ENCODE measurements at regions not wholly inside any gene's neighbourhood (a gene's known extent, or its start where the extent isn't known, plus 50 kb on each side); places are given as distances from the start of the nearest gene placed in this dataset.
"Not testable (repeated sequence)": the region's sequence is repeated elsewhere in the genome, so short reads cannot be mapped to it uniquely, and the experiment has no call there.

DNA sequence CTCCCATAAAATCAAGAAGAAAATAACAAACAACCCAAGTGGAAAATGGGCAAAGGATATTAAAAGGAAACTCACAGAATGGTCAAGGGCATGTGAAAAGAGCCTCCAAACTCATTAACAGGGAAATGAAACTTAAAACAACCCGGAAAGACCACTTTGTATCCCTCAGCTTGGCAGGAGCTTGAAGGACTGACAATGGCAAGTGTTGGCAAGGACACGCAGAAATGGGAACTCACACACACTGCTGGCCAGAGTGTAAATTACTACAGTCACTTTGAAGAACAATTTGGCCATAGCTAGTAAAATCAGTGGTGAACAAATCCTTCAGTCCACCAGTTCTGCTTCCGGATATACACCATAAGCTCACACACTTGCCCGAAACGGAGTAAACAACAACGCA, 58.1 kb upstream of the SMURF2 start:
- not testable (repeated sequence) for TF ChIP-seq ZNF16 (tag by site-specific recombination; IDR thresholded peaks at IDR 0.05; ENCODE audit: low read depth); ZNF274 (IDR thresholded peaks at IDR 0.05; ENCODE audit: low read length); ZNF274 (tag by site-specific recombination; IDR thresholded peaks at IDR 0.05; ENCODE audit: borderline replicate concordance); ZNF707 (tag by site-specific recombination; IDR thresholded peaks at IDR 0.05); ZBTB11 (tag by site-specific recombination; conservative IDR thresholded peaks at IDR 0.05; ENCODE audit: low read depth)
- TF ChIP-seq, protein P1, sequence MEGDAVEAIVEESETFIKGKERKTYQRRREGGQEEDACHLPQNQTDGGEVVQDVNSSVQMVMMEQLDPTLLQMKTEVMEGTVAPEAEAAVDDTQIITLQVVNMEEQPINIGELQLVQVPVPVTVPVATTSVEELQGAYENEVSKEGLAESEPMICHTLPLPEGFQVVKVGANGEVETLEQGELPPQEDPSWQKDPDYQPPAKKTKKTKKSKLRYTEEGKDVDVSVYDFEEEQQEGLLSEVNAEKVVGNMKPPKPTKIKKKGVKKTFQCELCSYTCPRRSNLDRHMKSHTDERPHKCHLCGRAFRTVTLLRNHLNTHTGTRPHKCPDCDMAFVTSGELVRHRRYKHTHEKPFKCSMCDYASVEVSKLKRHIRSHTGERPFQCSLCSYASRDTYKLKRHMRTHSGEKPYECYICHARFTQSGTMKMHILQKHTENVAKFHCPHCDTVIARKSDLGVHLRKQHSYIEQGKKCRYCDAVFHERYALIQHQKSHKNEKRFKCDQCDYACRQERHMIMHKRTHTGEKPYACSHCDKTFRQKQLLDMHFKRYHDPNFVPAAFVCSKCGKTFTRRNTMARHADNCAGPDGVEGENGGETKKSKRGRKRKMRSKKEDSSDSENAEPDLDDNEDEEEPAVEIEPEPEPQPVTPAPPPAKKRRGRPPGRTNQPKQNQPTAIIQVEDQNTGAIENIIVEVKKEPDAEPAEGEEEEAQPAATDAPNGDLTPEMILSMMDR (tag by site-specific recombination; IDR thresholded peaks at IDR 0.05): not testable (repeated sequence)
